OCI-LY1 (cell line): ENCODE measurements at regions not wholly inside any gene's neighbourhood (a gene's known extent, or its start where the extent isn't known, plus 50 kb on each side); places are given as distances from the start of the nearest gene placed in this dataset.

Experiments used
- CTCF ChIP-seq: fragments of 200-600 bp; sonication (generic), shearing (Covaris generic); IDR thresholded peaks from 2 replicates; pipeline ENCODE4 v1.5.1; 2017; ENCODE audit warnings: mild to moderate bottlenecking, antibody characterized with exemption, low read length, moderate library complexity, mixed read lengths
- EZH2 ChIP-seq: fragments of 200-600 bp; sonication (generic), shearing (Covaris generic); IDR thresholded peaks from 2 replicates; pipeline ENCODE4 v1.8.0; 2017; ENCODE audit warnings: borderline replicate concordance, mixed run types, mild to moderate bottlenecking, antibody characterized with exemption, low read length, moderate library complexity, mixed read lengths

GRCh38 chr11:92727769-92728168 is 241.7 kb upstream of the MTNR1B start:
- no peak for TF ChIP-seq EZH2
- TF ChIP-seq CTCF: no peak
